OCI-LY7 (cell line): ENCODE measurements at regions not wholly inside any gene's neighbourhood (a gene's known extent, or its start where the extent isn't known, plus 50 kb on each side); places are given as distances from the start of the nearest gene placed in this dataset.
A peak's percentile ranks its signal among the peaks of the same experiment; 100 is the strongest.
"Not testable (repeated sequence)": the region's sequence is repeated elsewhere in the genome, so short reads cannot be mapped to it uniquely, and the experiment has no call there.

Source experiments
- BruUV-seq: library from RNA; stranded (reverse); fragments of 400-500 nt; replicated peaks from 2 replicates; lab custom pipeline; 2021; lab: Mats Ljungman, UMichigan
- CTCF ChIA-PET: fragments of 300-600 bp; sonication (Branson Sonifier 250); formaldehyde crosslinking; loops from one replicate; lab custom pipeline; 2022; ENCODE audit warnings: antibody characterized with exemption; ENCODE audit not compliant: unreplicated experiment; lab: Charles Lee
- POLR2A ChIA-PET: fragments of 300-600 bp; sonication (Branson Sonifier 250); formaldehyde crosslinking; loops from one replicate; lab custom pipeline; 2022; ENCODE audit warnings: antibody characterized with exemption; lab: Charles Lee
- DNase-seq: peaks from one replicate; pipeline ENCODE4 v3.0.0-alpha.2; 2015; ENCODE audit warnings: low spot score
- H2AFZ ChIP-seq: fragments of 200-600 bp; sonication (generic), shearing (Covaris generic); 2 replicates; pipeline ENCODE4 v1.6.1; 2014; ENCODE audit warnings: mild to moderate bottlenecking, antibody characterized with exemption, low read length, moderate library complexity
- H3K27ac ChIP-seq: fragments of 200-600 bp; sonication (generic); 2 replicates; pipeline ENCODE4 v1.5.1; 2014; ENCODE audit warnings: mixed run types, low read depth, mild to moderate bottlenecking, moderate library complexity, low read length, inconsistent platforms; ENCODE audit not compliant: poor library complexity, severe bottlenecking
- H3K36me3 ChIP-seq: fragments of 200-600 bp; sonication (generic); 2 replicates; pipeline ENCODE4 v1.6.1; 2014; ENCODE audit warnings: mild to moderate bottlenecking, antibody characterized with exemption, low read length, moderate library complexity, mixed read lengths; ENCODE audit not compliant: insufficient read depth
- H3K4me1 ChIP-seq: fragments of 200-600 bp; sonication (generic); 2 replicates; pipeline ENCODE4 v1.5.1; 2014; ENCODE audit warnings: mild to moderate bottlenecking, low read length; ENCODE audit not compliant: insufficient read depth, poor library complexity, severe bottlenecking
- H3K4me2 ChIP-seq: fragments of 200-600 bp; sonication (generic); 2 replicates; pipeline ENCODE4 v1.6.1; 2014; ENCODE audit warnings: mild to moderate bottlenecking, low read length
- H3K4me3 ChIP-seq: fragments of 200-600 bp; sonication (generic); 2 replicates; pipeline ENCODE4 v1.5.1; 2014; ENCODE audit warnings: mild to moderate bottlenecking, low read depth, low read length; ENCODE audit not compliant: poor library complexity, severe bottlenecking
- H3K79me2 ChIP-seq: fragments of 200-600 bp; sonication (generic); 2 replicates; pipeline ENCODE4 v1.6.1; 2016; ENCODE audit warnings: low read depth, mild to moderate bottlenecking, low read length, moderate library complexity, mixed read lengths; ENCODE audit not compliant: insufficient read depth
- H3K9me2 ChIP-seq: fragments of 200-600 bp; sonication (generic); 2 replicates; pipeline ENCODE4 v1.6.1; 2016; ENCODE audit warnings: mild to moderate bottlenecking, low read length, mixed read lengths; ENCODE audit not compliant: insufficient read depth
- H3K9me3 ChIP-seq: fragments of 200-600 bp; sonication (generic); 2 replicates; pipeline ENCODE4 v1.6.1; 2014; ENCODE audit warnings: mild to moderate bottlenecking, mixed run types, low read length, mixed read lengths
- H4K20me1 ChIP-seq: fragments of 200-600 bp; sonication (generic); 2 replicates; pipeline ENCODE4 v1.6.1; 2014; ENCODE audit warnings: mild to moderate bottlenecking, antibody characterized with exemption, low read length, moderate library complexity, mixed read lengths; ENCODE audit not compliant: insufficient read depth
- CTCF ChIP-seq: fragments of 200-600 bp; sonication (generic); conservative IDR thresholded peaks from 2 replicates; pipeline ENCODE4 v1.5.1; 2014; ENCODE audit warnings: mild to moderate bottlenecking, antibody characterized with exemption, low read length, moderate library complexity, mixed read lengths
- EZH2phosphoT487 ChIP-seq: fragments of 200-600 bp; sonication (generic); IDR thresholded peaks from 2 replicates; pipeline ENCODE4 v1.6.1; 2018; ENCODE audit warnings: low read depth, borderline replicate concordance, mild to moderate bottlenecking, mixed run types, antibody characterized with exemption, low read length, moderate library complexity, mixed read lengths
- intact Hi-C: fragments of 100-400 bp; cut with micrococcal nuclease; formaldehyde crosslinking; loops from one replicate; pipeline ENCODE4 v1.10.0; 2022; ENCODE audit not compliant: unreplicated experiment

GRCh38 chr13:74555276-74555625 lies 421.0 kb upstream of the KLF12 start:
- no TSS peak for BruUV-seq
- Histone ChIP-seq H3K4me1 (peaks cover 36% of the 10 kb centered on the region), H2AFZ (no peak overlapping the region), H3K79me2 (no peaks in the 10 kb centered on the region), H3K4me2 (peak overlapping the region; percentile 33; the same call in 1 of the 2 replicates), H3K9me3 (no peaks in the 10 kb centered on the region), H3K36me3 (no peaks in the 10 kb centered on the region), H3K4me3 (no peak overlapping the region), H3K9me2 (no peaks in the 10 kb centered on the region), H4K20me1 (no peaks in the 10 kb centered on the region), H3K27ac (no peak overlapping the region)
- TF ChIP-seq EZH2phosphoT487, result no peak
- TF ChIP-seq CTCF, result no peak
- DNase-seq, result peak; percentile 30
- POLR2A ChIA-PET, result no interaction called here
- CTCF ChIA-PET, result no interaction called here
- intact Hi-C loops, result no loop called here

- no peaks in the 10 kb centered on the region for H3K9me2 ChIP-seq
- peak overlapping the region; percentile 33; the same call in 1 of the 2 replicates for H3K4me2 ChIP-seq
- no peaks in the 10 kb centered on the region for H3K9me3 ChIP-seq
- no peaks in the 10 kb centered on the region for H4K20me1 ChIP-seq
- peaks cover 31% of the 10 kb centered on the region for H3K4me1 ChIP-seq
- no peak overlapping the region for H3K27ac ChIP-seq
- H3K79me2 ChIP-seq, result no peaks in the 10 kb centered on the region
- ChIA-PET POLR2A (no interaction called here), CTCF (no interaction called here)
- no peaks in the 10 kb centered on the region for H3K36me3 ChIP-seq
- TF ChIP-seq EZH2phosphoT487 (no peak), CTCF (no peak)
- no peak for DNase-seq
- no peak overlapping the region for H3K4me3 ChIP-seq
- no TSS peak for BruUV-seq
- intact Hi-C loops, result no loop called here
- H2AFZ ChIP-seq, result no peak overlapping the region
Measured at GRCh38 chr13:74554569-74555275, 420.5 kb upstream of the KLF12 start.

- Histone ChIP-seq H2AFZ (no peak overlapping the region), H3K79me2 (no peaks in the 10 kb centered on the region)
- CTCF ChIA-PET, result no interaction called here
Measured at GRCh38 chr13:74550039-74550438, 415.8 kb upstream of the KLF12 start.

GRCh38 chr13:74536649-74537048 lies 402.4 kb upstream of the KLF12 start:
- H3K4me2 ChIP-seq, H4K20me1 ChIP-seq, POLR2A ChIA-PET, H3K9me2 ChIP-seq, DNase-seq, H3K27ac ChIP-seq, H3K79me2 ChIP-seq, H3K36me3 ChIP-seq, CTCF ChIA-PET, BruUV-seq, H2AFZ ChIP-seq, H3K4me1 ChIP-seq, H3K9me3 ChIP-seq, intact Hi-C loops, H3K4me3 ChIP-seq: not testable (repeated sequence)

More at GRCh38 chr13:74550039-74550438, 415.8 kb upstream of the KLF12 start:
- DNase-seq, result no peak
- intact Hi-C loops, result no loop called here
- peaks cover 1% of the 10 kb centered on the region for H3K4me1 ChIP-seq
- BruUV-seq, result no TSS peak
- no peaks in the 10 kb centered on the region for H4K20me1 ChIP-seq
- H3K9me2 ChIP-seq, result no peaks in the 10 kb centered on the region
- H3K27ac ChIP-seq, result no peak overlapping the region
- no peak for TF ChIP-seq EZH2phosphoT487
- TF ChIP-seq CTCF, result no peak
- no peak overlapping the region for H3K4me2 ChIP-seq
- POLR2A ChIA-PET, result interaction anchor here (0.5 to 1.4 kb wide), 2 partner anchors 32 to 47 kb away, joined by 3 read pairs; no protein-coding TSS in a partner anchor
- H3K9me3 ChIP-seq, result no peaks in the 10 kb centered on the region
- no peaks in the 10 kb centered on the region for H3K36me3 ChIP-seq
- no peak overlapping the region for H3K4me3 ChIP-seq
